DMS153 (cell line): ENCODE measurements at regions not wholly inside any gene's neighbourhood (a gene's known extent, or its start where the extent isn't known, plus 50 kb on each side); places are given as distances from the start of the nearest gene placed in this dataset.
"Not testable (repeated sequence)": the region's sequence is repeated elsewhere in the genome, so short reads cannot be mapped to it uniquely, and the experiment has no call there.

ENCODE experiments used
- DNase-seq: peaks from one replicate; lab custom pipeline; 2025; lab: John Stamatoyannopoulos, UW

GRCh38 chr1:78298349-78298748 is 192.4 kb upstream of the PTGFR start:
- no peak for DNase-seq

GRCh38 chr1:78301141-78301540 is 189.6 kb upstream of the PTGFR start:
- no peak for DNase-seq

DNA sequence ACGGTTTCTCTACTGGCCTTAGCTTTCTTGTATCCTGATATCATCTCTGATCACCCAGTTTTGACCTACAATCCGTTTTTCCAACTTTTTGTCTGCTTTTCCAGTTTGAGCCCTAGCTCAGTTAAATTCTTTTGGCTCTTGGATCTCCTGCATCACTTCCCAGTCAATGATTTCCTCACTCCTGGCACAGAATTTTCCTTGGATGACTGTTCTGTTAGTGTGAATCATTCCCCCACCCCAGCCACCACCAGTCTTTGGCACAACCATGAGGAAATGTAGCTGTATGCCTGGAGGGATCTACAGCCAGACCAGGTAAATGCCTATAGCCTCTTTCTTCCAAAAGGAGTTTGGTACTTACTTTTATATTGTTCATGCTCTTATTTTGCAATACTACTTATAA is 187.2 kb upstream of the PTGFR start:
- DNase-seq = no peak

DNA sequence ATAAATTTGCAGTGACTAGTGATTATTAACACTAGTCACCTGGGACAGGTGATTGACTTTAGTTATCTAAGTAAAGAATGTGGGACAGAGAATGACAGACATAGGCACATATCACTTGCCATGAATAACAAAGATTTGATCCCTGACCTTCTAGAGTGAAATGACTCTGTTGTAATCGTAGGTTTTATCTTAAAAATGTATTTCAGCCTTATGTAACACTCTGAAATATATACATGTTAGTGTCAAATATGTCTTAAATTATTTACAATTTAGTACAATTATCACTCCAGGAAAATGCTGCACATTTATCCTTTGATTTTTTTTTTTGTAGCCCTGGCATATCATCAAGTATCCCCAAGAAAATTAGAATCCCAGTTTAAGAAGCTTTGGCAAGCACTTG is 186.4 kb upstream of the PTGFR start:
- no peak for DNase-seq

GRCh38 chr1:78304761-78305160 is 186.0 kb upstream of the PTGFR start:
- DNase-seq = no peak

- DNase-seq = not testable (repeated sequence)
Observed at GRCh38 chr1:78310261-78310660, 180.5 kb upstream of the PTGFR start.

DNA sequence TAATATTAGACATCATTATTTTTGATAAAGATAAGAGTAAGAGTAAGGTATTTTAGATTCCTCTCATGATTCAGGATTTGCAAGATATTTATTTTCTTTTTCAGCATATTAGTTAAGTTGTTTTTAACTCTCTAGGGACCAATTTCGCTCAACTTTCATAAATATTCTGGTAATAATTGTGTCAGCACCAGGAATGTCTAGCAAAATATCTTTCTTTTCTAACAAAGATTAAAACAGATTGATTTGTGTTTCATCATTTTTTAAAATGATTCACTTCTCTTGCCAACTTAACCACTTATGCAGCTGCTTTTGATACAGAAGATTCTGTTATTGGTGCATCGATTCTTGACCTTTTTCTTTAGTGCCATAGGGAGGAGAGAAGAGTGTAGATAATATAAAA is 172.8 kb upstream of the PTGFR start:
- DNase-seq = no peak

GRCh38 chr1:78319603-78320002 is 171.2 kb upstream of the PTGFR start:
- DNase-seq = no peak

- DNase-seq = no peak
Observed at GRCh38 chr1:78322928-78323680, 167.7 kb upstream of the PTGFR start.

- no peak for DNase-seq
Observed at GRCh38 chr1:78325293-78325692, 165.5 kb upstream of the PTGFR start.

- DNase-seq = no peak
Observed at GRCh38 chr1:78329475-78329874, 161.3 kb upstream of the PTGFR start.

GRCh38 chr1:78331799-78332198 is 159.0 kb upstream of the PTGFR start:
- no peak for DNase-seq

DNA sequence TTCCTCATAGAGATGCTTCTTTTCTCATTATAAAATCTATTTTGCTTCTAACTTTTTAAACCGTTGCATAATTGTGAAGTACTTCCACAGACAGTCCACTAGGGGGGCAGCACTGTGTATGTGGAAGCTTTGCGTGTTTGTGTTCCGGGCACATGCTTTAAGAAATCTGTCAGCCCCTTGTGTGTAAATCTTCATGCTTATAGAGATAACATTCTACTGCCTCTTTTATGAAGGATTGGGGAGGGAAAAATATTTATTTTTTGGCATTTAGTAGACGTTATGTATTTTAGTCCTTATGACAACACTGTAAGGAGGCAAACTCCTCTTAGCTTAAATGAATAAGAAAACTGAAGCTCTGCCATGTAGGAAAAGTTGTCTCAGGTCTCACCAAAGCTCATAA is 157.3 kb upstream of the PTGFR start:
- no peak for DNase-seq

DNA sequence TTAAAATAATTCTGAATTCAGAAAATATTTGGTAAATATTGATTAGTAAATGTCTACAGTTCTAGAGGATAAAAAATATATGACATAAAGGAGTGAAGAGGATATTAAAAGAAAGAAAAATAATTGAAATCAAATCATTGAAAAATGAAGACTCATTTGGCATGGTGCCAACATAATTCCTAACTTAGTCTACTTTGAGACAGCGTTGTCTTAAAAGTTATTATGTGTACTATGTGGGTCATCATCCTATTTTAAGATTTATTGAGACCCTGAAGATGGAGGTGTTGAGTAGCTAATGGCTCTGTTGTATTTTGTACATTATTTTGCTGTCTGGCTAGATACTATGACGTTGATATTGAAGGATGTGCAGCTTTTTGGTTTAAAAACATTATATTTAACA is 156.7 kb upstream of the PTGFR start:
- no peak for DNase-seq

DNA sequence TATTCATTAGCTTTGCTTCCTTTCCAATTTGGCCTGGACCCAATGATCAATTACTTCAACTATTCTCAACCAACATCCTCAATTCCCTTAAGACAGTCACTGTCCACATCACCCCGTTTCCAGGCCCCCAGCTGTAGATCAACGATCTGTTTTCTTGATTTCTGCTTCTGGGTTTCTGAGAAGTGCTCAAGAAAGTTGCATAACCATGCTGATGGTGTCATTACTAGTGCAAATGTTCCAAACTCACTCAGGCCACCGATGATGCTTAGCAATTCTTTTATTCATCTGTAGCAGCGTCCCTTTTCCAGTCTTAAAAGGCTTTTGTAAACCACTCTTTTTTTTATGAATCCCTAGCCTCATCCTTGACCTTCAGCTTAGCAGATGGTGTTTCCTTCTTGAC is 155.8 kb upstream of the PTGFR start:
- no peak for DNase-seq

DNA sequence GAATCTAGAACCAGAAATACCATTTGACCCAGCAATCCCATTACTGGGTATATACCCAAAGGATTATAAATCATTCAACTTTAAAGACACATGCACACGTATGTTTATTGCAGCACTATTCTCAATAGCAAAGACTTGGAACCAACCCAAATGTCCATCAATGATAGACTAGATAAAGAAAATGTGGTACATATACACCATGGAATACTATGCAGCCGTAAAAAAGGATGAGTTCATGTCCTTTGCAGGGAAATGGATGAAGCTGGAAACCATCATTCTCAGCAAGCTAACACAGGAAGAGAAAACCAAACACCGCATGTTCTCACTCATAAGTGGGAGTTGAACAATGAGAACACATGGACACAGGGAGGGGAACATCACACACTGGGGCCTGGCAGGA is 154.0 kb upstream of the PTGFR start:
- not testable (repeated sequence) for DNase-seq

GRCh38 chr1:78339490-78339889 is 151.3 kb upstream of the PTGFR start:
- DNase-seq = no peak

GRCh38 chr1:78340006-78340405 is 150.8 kb upstream of the PTGFR start:
- no peak for DNase-seq

DNA sequence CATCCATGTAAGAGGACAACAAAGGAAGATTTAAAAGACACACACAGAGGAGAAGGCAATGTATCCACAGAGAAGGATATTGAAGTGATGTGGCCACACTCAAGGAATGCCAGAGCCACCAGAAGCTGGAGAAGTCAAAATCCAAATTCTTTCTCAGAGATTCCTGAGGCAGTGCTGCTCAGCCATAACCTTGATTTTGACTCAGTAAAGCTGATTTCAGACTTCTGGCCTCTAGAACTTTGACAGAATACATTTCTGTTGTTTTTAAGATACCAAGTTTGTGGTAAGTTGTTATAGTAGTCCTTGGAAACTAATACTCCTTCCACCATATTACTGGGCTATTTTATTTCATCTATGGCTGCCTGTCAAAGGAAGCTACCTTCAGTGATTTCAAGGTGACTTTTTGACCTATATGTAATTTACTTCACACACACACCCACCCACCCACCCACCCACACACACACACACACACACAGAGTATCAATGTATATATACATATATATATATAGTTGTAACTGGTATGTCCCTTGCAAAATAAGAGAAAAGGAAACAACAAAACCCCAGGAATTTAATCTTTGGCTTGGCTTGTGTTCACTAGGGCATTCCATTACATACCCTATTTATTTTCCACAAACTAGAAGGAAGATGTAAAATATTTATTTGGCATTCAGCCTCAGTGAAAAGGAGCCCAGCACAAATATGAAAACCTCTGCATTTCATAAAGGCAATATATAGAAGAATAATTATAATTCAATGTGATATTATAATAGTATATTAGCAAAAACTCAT is 142.1 kb upstream of the PTGFR start:
- no peak for DNase-seq

- no peak for DNase-seq
Observed at GRCh38 chr1:78351551-78352216, 139.1 kb upstream of the PTGFR start.

DNA sequence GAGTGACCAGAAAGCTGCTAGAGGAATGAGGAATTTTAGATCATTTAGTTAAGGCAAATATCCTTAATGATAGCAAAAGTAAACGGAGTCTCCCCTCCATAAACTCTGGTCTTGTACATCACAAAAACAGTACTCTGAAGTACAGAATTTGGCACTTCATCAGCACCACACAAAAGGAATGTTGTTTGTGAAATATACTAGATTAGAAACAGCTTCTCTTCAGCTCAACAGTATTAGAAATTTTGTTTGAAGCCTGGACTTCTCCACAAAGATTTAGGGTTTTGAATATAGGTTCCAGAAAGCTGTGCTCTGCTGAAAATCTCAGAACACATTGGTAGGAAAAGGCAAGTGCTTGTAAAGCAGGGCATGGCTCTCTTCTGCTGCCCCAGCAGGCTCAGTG is 135.1 kb upstream of the PTGFR start:
- no peak for DNase-seq

DNA sequence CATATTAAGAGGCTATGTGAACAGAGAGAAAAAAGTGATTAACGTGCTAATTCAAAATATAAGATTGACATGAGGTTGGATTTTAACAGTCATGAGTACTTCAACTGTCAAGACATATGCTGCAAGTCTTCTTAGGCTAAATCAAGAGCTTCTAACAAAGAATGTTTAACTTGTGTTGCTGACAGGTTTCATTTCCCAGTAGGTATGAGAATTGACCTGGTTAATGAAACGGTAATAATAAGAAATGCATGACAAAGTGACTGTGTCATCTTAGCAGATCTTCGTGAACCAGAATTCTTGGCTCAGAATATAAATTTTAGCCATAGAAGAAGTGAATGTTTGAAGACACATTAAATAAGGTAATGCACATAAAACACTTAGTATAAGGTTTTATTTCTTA is 132.6 kb upstream of the PTGFR start:
- DNase-seq = no peak

DNA sequence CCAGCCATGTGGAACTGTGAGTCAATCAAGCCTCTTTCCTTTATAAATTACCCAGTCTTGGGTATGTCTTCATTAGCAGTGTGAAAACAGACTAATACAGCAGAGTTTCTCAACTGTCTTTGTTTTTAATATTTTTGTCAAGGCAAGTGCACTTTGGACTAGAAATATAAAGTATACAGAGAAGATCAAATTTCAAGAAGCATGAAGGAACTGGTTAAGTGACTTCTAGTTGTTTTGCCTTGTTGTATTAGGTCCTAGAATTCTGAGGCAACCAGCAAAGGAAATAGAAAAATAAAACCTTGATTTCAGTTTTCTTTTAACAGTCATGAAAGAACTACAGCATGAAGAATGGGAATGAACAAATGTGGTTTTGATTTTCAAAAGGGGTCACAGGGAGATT is 131.1 kb upstream of the PTGFR start:
- no peak for DNase-seq
